ENCODE measurements at regions not wholly inside any gene's neighbourhood (a gene's known extent, or its start where the extent isn't known, plus 50 kb on each side); places are given as distances from the start of the nearest gene placed in this dataset.
"Not testable (repeated sequence)": the region's sequence is repeated elsewhere in the genome, so short reads cannot be mapped to it uniquely, and the experiment has no call there.

DNA sequence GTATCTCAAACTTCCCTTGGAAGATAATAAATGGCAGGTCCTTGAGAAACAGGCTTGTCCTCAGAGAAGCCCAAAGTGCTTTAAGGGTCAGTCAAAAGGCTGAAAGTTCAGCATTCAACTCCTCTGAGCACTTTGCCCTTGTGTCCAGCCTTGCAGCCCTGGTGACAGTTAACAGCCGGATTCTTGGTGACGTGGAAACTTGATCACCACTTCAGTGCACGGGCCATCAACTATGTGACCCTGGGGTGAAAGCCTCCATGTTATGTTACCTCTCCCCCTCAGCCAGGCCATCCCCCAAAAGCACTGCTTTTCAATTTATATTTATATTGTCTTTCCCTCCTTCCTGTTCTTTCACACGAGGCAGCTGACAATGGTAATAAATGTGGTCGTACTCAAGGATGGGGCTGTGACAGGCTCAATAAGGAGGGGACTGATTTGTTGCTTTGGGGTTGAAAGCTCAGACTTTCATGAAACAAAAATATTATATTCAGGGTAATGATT lies 164.0 kb upstream of the NRP1 start:
- ATAC-seq (ENCODE audit: poor library complexity) (no peak), DNase-seq (no peak)
- intact Hi-C loops (cut with DNase I): no loop called here

DNA sequence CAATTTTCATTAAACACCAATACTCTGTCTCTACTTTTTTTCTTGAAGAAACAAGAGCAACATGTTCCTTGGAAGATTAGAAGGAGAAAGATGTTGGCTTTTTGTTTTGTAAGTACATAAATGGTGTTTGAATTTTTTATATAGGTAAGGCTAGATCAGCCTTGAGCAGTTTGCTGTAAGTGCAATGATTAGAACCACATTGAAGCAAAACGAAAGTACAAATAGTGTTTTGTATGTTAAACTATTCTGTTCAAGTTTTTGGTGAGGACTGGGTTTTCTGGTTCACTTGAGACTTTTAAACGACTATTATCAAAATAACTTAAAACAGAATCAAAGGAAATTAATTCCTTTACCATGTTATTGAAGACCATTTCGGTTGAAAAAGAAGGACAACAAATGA lies 162.9 kb upstream of the NRP1 start:
- DNase-seq: no peak
- intact Hi-C loops (cut with DNase I): no loop called here
- no peak for ATAC-seq (ENCODE audit: poor library complexity)

DNA sequence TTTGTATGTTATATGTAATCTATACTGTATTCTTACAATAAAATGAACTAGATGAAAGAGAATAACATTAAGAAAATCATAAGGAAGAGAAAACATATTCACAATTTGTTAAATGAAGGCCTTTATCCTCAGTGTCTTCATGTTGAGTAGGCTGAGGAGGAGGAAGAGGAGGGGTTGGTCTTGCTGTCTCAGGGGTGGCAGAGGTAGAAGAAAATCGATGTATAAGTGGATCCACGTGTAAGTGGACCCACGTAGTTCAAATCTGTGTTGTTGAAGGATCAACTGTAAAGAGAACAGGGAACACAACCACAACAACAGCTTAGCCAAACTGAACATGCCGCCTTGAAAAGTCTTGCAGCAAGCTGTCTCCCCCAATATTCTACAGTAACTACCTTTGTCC lies 161.6 kb upstream of the NRP1 start:
- ATAC-seq (ENCODE audit: poor library complexity) (no peak), DNase-seq (no peak)
- intact Hi-C loops (cut with DNase I): no loop called here

DNA sequence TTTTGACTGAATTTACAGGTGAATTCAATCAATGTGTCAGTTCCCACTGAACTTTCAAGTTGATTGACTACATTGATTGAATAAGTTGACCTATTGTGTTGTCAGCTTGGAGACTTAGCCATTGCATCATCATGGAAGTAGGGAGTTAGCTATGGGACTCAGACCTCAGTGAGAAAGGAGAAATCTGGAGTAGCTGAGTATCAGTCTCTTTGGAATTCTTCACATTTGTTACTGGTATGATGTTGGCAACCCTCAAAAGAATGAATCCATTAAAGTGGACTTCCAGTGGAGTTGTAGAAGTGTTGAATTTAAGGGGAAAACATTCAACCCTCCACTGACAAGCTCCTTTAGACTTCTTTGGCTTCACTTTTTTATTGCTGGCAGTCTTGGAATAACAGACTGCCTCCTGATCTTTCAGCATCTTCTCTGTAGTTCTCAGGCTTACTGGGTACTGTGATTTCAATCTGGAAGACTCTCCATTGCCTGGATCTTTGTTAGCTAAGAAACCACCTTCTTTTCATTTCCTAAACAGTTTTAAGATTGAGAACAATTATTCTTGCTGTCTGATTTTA lies 160.3 kb upstream of the NRP1 start:
- no peak for DNase-seq
- intact Hi-C loops (cut with DNase I): no loop called here
- peak; percentile 67 for ATAC-seq (ENCODE audit: poor library complexity)

DNA sequence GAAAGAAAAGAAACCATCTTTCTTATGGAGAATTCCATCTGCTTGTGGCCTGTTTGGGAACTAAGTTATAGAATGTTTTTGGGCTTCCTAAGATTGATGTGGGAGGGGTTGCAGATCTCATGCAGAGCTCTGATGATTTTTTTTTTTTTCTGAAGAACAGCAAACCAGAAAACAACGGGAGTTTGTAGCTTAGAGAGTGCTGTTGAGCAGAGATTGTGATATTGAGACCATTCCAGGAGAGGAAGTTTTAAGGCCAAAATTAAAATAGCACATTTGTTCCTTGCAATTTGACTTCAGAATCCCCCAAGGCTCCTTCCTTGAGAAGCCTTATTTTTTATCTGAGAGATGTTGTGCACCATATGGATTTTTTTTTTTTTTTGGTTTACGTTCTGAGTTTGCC lies 159.5 kb upstream of the NRP1 start:
- no peak for DNase-seq
- intact Hi-C loops (cut with DNase I): no loop called here

DNA sequence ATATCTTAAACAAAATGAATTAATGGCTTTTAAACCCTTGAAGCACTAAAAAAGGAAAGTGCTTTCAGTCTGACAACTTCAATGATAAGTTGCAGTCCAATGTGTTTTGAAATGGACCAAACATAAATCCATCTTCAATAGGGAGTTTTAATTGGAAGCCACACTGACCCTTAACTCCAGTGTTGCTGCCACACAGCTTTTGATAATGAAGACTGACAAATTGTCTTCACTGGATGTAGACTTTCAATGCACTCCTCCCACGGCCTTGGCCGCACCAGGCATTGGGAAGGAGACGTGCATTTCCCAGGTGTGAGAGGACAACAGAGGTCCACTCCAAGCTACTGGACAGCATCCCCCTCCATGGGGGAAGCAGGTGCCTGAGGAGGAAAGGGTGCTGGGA lies 159.0 kb upstream of the NRP1 start:
- ATAC-seq (ENCODE audit: poor library complexity) (no peak), DNase-seq (no peak)
- intact Hi-C loops (cut with DNase I): no loop called here

More for the DNA sequence above, 159.5 kb upstream of the NRP1 start:
- ATAC-seq (ENCODE audit: poor library complexity): peak; percentile 67

DNA sequence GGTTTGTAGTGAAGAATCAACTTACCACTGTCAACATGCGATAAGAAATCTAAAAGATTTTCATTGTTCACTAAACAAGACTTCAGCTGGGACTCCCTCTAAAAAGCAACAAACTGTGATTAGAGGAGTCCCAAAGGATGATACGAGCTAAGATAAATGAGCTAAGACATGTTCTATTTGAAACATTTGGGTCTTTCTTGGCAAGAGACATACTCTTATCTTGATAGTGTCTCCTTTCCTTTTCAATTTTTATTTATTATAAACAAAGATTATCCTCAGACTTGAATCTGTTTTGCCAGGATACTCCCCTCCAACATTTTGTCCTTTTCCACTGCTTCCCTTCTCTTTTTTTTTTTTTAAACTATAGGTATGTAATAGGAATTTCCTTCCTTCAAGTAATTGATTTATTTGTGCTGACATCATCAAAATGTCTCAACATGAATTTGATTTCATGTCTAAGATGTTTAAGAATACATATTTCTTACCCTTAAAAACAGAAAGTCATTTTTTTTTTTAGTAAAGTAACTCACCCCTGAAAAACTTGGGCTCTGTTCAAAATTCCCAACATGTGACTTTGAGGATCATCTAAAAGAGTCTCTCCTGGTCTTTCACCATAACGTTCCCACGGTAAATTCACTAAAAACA lies 158.4 kb upstream of the NRP1 start:
- DNase-seq (no peak), ATAC-seq (ENCODE audit: poor library complexity) (no peak)
- intact Hi-C loops (cut with DNase I): no loop called here

DNA sequence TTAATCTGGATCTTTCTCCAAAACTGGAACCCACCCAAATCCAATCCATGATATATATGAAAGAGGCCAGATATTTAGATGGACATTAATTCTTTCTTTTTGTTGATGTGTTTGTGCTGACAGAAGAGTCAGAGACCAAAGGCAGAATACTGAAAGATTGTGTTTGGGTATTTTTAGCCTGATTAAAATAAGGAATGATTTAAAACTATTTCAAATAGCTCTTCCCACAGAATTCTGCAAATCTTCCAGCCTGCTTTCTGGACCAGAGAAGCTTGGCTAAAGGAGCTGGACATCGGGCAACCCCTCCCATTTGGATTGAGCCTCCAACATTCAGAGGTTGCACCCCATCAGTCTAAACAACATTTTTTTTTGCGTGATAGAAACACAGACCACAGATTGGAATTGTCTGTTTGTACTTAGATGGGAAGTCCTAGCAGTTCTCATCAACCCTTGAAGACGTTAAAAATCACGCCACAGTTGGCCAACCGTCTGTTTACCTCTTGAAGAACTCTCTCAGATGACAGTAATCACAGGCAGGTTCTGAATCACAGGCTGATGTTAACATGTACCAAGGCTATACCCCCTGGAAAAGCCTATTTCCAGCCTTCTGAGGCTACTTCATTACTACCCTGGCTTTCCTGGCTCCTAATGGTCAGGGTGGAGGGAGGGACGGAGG lies 155.2 kb upstream of the NRP1 start:
- no peak for DNase-seq
- no peak for ATAC-seq (ENCODE audit: poor library complexity)
- intact Hi-C loops (cut with DNase I): no loop called here

DNA sequence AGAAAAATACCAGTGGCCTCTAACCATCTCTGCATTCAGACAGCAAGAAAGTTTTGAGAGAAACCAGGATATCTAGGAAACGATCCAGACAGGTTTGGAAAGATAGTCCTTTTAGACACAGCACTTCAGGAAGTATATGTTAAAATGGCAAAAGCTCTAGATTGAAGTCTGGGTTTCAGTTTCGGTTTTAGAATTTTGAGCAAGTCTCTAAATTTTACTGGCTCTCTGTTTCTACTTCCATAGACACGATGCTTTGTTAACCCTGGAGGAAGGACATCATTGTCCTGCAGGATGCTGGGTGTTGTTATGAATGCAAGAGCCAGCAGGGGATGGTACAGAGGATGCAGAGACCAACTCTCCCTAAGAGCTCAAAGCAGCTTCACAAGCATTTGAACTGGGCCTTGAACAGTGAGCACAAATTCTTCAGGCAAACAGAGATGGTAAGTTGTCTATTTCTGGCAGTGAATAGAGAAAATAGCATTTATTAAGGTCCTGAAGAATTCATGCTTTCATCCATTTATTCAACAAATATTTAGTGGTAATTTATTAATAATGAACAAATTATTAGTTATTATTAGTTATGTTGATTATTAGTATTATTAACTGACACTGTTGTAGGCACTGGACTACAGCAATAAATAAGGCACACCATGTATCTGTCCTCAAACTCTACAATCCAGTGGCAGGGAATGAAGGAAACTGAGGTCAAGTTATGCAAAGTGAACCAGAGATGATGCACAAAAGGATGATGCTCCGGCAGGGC lies 152.7 kb upstream of the NRP1 start:
- intact Hi-C loops (cut with DNase I): no loop called here
- ATAC-seq (ENCODE audit: poor library complexity): no peak
- no peak for DNase-seq

DNA sequence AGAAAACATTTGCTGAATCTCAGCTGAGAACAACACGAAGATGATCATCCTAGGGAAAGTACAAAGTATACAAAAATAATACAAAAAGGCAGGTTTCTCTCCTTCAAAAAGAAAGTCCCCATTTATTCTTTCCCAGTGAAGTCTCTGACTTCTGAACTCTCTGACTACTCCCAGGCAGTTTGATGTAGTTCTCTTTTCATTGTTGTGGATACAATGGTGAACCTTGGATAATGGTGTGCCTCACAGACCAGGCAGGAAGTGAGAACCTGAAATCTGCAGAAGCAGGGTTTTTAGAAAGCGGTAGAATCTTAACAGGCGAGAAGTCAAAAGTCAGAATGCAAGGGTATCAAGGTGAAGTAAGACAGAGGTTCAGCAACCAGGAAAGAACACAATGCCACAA lies 150.8 kb upstream of the NRP1 start:
- ATAC-seq (ENCODE audit: poor library complexity): no peak
- DNase-seq: no peak
- intact Hi-C loops (cut with DNase I): no loop called here

DNA sequence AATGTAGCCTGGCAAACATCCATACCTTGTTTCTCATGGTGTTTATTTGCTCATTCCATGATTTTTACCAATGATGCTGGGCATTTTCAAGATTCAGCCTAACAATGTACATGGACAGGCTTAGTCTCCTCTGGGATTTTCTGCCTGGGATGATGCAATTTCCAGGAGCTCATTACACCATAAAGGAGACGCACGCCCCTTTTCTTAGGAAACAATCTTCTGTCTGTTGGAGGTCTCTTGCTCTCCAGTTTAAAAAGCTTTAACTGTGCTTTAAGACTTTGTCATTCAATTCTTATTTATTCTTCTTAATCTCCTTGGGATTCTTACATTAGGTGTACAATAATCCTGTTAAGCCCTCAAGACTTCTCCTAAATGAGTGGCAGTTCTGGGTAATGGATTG lies 150.3 kb upstream of the NRP1 start:
- intact Hi-C loops (cut with DNase I): no loop called here
- peak; percentile 72 for ATAC-seq (ENCODE audit: poor library complexity)
- DNase-seq: no peak

DNA sequence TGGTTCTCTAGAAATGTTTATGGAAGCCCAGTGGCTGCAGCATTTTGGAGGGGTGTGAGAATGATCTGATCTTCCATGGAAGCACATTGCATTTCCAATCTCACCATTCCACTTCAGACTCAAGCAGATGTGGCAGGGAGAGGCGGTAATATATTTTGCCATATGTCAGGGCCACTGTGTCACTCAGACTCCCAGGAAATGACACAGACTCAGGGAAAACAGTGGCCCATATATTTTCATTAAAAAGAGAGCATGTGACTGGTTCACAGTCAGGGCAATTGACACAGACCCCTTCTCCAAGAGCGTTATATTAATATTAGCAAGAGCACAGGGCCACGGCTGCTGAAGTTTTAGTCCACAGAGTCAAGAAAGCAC lies 149.3 kb upstream of the NRP1 start:
- intact Hi-C loops (cut with DNase I): no loop called here
- no peak for ATAC-seq (ENCODE audit: poor library complexity)
- no peak for DNase-seq

DNA sequence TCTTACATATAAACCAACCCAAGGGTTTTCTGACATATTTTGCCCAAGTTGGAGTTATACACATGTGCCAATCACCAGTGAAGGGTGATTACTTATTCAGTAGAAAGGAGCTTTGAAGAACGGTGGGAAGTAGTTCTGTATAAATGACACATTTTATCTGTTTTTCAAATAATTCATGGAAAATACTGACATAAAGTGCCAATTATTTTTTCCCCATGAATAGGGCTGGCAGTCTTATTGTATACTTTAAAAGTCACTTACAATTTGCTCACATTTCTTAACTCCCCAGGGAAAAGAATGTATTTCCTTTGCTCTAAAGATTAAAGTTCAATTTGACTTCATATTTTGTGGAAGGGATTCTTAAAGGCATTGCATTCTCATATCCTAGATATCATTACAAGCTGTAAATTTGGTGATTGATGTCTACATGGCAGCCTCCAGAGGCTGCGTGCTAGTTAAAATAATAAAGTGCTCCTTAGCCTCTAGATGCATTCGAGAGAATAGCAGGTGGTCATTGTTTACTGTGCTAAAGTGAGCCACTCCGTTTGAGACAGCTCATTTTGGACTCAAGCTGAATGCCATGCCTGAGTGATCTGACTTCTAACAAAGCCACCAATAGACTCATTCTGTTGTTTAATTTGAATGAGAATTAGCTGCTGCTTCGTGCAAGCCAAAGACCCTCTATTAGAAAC lies 148.8 kb upstream of the NRP1 start:
- ATAC-seq (ENCODE audit: poor library complexity) (no peak), DNase-seq (no peak)
- intact Hi-C loops (cut with DNase I): no loop called here

DNA sequence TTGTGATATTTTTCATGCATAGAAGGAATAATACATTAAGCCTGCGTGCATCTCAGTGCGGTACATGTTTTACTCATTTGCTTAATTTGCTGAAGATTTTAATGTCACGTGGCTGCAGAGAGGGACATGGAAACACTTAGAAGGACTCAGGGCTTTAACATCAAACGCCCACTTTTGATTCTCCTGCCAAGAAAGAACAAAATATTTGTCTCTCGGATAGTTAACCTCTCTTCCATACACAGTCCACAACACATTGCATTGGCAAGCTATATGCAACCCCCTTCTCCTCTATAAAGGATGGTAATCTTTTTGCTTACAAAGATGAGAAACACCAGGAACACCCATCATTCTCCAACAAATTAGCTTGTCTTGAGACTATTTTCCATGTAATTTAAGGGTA lies 148.0 kb upstream of the NRP1 start:
- DNase-seq (no peak), ATAC-seq (ENCODE audit: poor library complexity) (no peak)
- intact Hi-C loops (cut with DNase I): no loop called here

DNA sequence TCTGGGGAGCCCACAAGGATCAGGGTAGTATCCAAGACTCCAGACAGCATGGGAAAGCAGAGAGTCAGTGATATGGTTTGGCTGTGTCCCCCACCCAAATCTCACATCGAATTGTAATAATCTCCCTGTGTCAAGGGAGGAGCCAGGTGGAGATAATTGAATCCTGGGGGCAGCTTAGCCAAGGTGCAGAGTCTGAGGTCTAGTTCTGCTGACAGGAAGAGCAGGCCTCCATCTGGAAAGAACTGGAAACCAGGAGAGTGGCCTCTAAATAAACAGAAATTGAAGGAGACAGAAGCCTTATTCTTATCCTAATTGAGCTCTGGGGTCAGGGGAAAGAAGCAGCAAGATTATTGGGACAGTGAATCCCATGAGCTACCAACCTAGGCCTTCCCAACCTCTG lies 146.7 kb upstream of the NRP1 start:
- intact Hi-C loops (cut with DNase I): no loop called here
- ATAC-seq (ENCODE audit: poor library complexity) (no peak), DNase-seq (no peak)

DNA sequence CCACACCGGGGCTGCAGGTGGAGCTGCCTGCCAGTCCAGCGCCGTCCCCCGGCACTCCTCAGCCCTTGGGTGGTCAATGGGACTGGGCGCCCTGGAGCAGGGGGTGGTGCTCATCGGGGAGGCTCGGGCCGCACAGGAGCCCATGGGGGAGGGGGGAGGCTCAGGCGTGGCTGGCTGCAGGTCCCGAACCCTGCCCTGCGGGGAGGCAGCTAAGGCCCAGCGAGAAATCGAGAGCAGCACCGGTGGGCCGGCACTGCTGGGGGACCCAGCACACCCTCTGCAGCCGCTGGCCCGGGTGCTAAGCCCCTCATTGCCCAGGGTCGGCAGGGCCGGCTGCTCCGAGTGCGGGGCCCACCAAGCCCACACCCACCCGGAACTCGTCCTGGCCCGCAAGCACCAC lies 145.9 kb upstream of the NRP1 start:
- ATAC-seq (ENCODE audit: poor library complexity); DNase-seq; intact Hi-C loops (cut with DNase I): not testable (repeated sequence)

DNA sequence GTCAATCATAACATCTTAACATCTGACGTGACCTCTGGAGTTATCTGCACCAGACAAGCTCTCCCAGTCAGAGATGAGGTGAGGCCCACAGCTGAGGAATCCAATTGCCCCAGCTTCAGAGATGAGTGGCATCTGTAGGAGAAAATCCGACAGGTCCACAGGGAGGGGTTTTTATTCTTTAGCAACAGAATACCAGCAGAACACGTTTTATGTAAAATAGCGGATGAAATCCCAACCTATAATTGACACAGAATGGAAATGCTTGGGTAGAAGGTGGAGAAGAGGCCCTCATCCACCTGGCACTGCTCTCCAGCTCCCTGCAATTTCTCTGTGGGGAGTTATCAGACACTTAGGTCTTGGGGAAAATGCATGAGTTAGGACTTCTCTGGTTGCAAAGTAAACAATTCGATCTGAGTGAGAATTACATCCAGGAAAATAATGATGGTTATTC lies 144.2 kb upstream of the NRP1 start:
- intact Hi-C loops (cut with DNase I): no loop called here

DNA sequence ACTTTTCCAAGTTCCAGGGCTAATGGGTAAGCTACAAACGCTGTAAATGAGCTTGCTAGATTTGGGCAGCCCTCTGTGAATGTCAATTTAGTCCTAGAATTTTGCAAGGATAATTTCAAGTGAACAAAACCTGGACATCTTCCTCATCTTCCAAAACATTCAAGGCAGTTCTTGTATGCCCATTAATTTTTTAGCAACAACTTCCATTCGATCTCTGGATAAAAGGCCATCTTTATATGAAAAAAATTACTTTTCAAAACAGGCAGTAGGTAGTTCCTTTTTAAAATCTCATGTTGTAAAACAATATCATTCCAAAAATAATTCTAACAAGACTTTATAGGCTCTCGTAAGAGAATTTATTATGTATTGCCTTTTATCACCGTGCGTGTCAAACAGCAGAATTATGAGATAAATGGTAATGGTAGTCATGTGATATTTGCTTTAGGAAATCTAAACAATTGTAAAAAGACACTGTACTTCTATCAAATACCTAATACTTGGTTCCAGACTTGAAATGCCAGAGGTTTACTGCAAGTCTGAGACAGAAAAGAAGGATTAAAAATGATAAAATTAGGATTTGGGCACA lies 143.7 kb upstream of the NRP1 start:
- no peak for ATAC-seq (ENCODE audit: poor library complexity)
- no peak for DNase-seq
- intact Hi-C loops (cut with DNase I): no loop called here

More for the DNA sequence above, 144.2 kb upstream of the NRP1 start:
- no peak for DNase-seq
- ATAC-seq (ENCODE audit: poor library complexity): no peak
